HL-60 (cell line): ENCODE measurements at regions not wholly inside any gene's neighbourhood (a gene's known extent, or its start where the extent isn't known, plus 50 kb on each side); places are given as distances from the start of the nearest gene placed in this dataset.

Source experiments
- DNase-seq, 2 experiments: peaks; one replicate each; pipeline ENCODE4 v3.0.0-alpha.2; 2010 to 2020; ENCODE audit warnings: low read depth in 1 of 2, low spot score in 1 of 2
- H3K27ac ChIP-seq: fragments of 250-450 bp; sonication (Bioruptor Pico); replicated peaks from 2 replicates; pipeline ENCODE4 v1.5.1; 2020; ENCODE audit warnings: mild to moderate bottlenecking, moderate library complexity
- H3K27me3 ChIP-seq: fragments of 250-450 bp; sonication (Bioruptor Pico); 2 replicates; pipeline ENCODE4 v1.5.1; 2021; ENCODE audit warnings: mild to moderate bottlenecking, moderate library complexity; ENCODE audit not compliant: insufficient read depth, poor library complexity, severe bottlenecking
- H3K4me3 ChIP-seq: replicated peaks from 2 replicates; pipeline ENCODE4 v1.5.1; 2011; ENCODE audit warnings: mild to moderate bottlenecking, control low read depth, low read length; ENCODE audit not compliant: insufficient read depth
- CTCF ChIP-seq: IDR thresholded peaks from one replicate; pipeline ENCODE4 v1.5.1; 2011; ENCODE audit warnings: low read length, control low read depth, inconsistent platforms; ENCODE audit not compliant: insufficient read depth
- GABPA ChIP-seq: IDR thresholded peaks from 2 replicates; pipeline ENCODE4 v1.6.1; 2012; ENCODE audit warnings: low read depth
- POLR2AphosphoS5 ChIP-seq: IDR thresholded peaks from 2 replicates; pipeline ENCODE4 v1.6.1; 2012; ENCODE audit warnings: low read depth
- REST ChIP-seq: IDR thresholded peaks from 2 replicates; pipeline ENCODE4 v1.6.1; 2012; ENCODE audit warnings: low read depth; ENCODE audit not compliant: insufficient replicate concordance
- SPI1 ChIP-seq: IDR thresholded peaks from 2 replicates; pipeline ENCODE4 v1.6.1; 2012; ENCODE audit warnings: low read depth, mild to moderate bottlenecking, borderline replicate concordance

- Histone ChIP-seq H3K27me3 (peaks cover 2% of the 10 kb centered on the region), H3K4me3 (no peak overlapping the region), H3K27ac (no peak overlapping the region)
- DNase-seq: no peak
- TF ChIP-seq GABPA (no peak), SPI1 (no peak), CTCF (no peak), POLR2AphosphoS5 (no peak), REST (no peak)
Observed at GRCh38 chr6:105568142-105568541, 165.3 kb upstream of the PREP start.

- Histone ChIP-seq H3K27ac (no peak overlapping the region), H3K4me3 (no peak overlapping the region), H3K27me3 (peaks cover 2% of the 10 kb centered on the region)
- TF ChIP-seq REST (no peak), POLR2AphosphoS5 (no peak), GABPA (no peak), CTCF (no peak), SPI1 (no peak)
- DNase-seq: no peak
Observed at GRCh38 chr6:105567140-105567539, 164.3 kb upstream of the PREP start.

GRCh38 chr6:105566503-105566902 is 163.6 kb upstream of the PREP start:
- H3K27me3 ChIP-seq: peaks cover 2% of the 10 kb centered on the region
- no peak overlapping the region for H3K27ac ChIP-seq
- H3K4me3 ChIP-seq: no peak overlapping the region
- TF ChIP-seq POLR2AphosphoS5: no peak
- TF ChIP-seq REST: no peak
- TF ChIP-seq SPI1: no peak
- no peak for TF ChIP-seq CTCF
- no peak for TF ChIP-seq GABPA
- no peak for DNase-seq
